Endothelial cell (in vitro differentiated cells): ENCODE measurements at regions not wholly inside any gene's neighbourhood (a gene's known extent, or its start where the extent isn't known, plus 50 kb on each side); places are given as distances from the start of the nearest gene placed in this dataset.

Experiments
- DNase-seq: peaks from one replicate; pipeline ENCODE4 v3.0.0; 2021; ENCODE audit warnings: low spot score
- H3K27ac Mint-ChIP-seq: one replicate; pipeline ENCODE4 v1.8.0; 2021; ENCODE audit warnings: mixed read lengths, inconsistent platforms; ENCODE audit not compliant: unreplicated experiment
- H3K27me3 Mint-ChIP-seq: one replicate; pipeline ENCODE4 v1.8.0; 2021; ENCODE audit warnings: mild to moderate bottlenecking, moderate library complexity, mixed read lengths, inconsistent platforms; ENCODE audit not compliant: unreplicated experiment
- H3K36me3 Mint-ChIP-seq: one replicate; pipeline ENCODE4 v1.8.0; 2021; ENCODE audit warnings: mild to moderate bottlenecking, low read depth, mixed read lengths, inconsistent platforms; ENCODE audit not compliant: unreplicated experiment
- H3K4me1 Mint-ChIP-seq: one replicate; pipeline ENCODE4 v1.8.0; 2021; ENCODE audit warnings: mild to moderate bottlenecking, mixed read lengths, inconsistent platforms; ENCODE audit not compliant: unreplicated experiment
- H3K4me3 Mint-ChIP-seq: one replicate; pipeline ENCODE4 v1.8.0; 2021; ENCODE audit warnings: mild to moderate bottlenecking, mixed read lengths, inconsistent platforms; ENCODE audit not compliant: unreplicated experiment
- H3K9me3 Mint-ChIP-seq: one replicate; pipeline ENCODE4 v1.8.0; 2021; ENCODE audit warnings: mixed read lengths, inconsistent platforms; ENCODE audit not compliant: unreplicated experiment
- TF ChIP-seq, protein P1 (sequence below): fragments of 200-600 bp; sonication (generic); IDR thresholded peaks from one replicate; pipeline ENCODE4 v1.5.0; 2021; ENCODE audit warnings: antibody characterized with exemption; ENCODE audit not compliant: unreplicated experiment

DNA sequence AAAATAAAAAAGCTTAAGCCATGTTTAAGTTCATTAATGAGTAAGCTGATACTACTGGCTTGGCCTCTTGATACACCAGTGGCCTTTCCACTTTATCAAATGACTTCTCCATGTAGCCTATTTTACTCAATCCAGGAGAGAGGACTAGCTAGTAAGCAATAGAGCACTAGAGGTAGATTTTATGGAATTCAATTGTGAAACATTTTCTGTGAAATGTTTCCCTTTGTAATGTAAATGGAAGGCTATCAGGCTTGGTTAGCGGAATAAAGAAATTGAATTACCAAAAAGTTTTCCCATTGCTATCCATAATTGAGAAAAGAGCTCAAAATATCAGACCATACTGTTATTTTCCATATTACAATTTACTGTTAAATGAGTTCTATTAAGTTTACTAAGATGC, 515.4 kb upstream of the CDH2 start:
- no peak for DNase-seq
- Mint-ChIP-seq H3K9me3 (no peaks in the 10 kb centered on the region), H3K27me3 (peaks cover 1% of the 10 kb centered on the region), H3K27ac (no peak overlapping the region), H3K36me3 (no peaks in the 10 kb centered on the region), H3K4me3 (no peak overlapping the region), H3K4me1 (peaks cover 5% of the 10 kb centered on the region)
- TF ChIP-seq, protein P1, sequence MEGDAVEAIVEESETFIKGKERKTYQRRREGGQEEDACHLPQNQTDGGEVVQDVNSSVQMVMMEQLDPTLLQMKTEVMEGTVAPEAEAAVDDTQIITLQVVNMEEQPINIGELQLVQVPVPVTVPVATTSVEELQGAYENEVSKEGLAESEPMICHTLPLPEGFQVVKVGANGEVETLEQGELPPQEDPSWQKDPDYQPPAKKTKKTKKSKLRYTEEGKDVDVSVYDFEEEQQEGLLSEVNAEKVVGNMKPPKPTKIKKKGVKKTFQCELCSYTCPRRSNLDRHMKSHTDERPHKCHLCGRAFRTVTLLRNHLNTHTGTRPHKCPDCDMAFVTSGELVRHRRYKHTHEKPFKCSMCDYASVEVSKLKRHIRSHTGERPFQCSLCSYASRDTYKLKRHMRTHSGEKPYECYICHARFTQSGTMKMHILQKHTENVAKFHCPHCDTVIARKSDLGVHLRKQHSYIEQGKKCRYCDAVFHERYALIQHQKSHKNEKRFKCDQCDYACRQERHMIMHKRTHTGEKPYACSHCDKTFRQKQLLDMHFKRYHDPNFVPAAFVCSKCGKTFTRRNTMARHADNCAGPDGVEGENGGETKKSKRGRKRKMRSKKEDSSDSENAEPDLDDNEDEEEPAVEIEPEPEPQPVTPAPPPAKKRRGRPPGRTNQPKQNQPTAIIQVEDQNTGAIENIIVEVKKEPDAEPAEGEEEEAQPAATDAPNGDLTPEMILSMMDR, result no peak

DNA sequence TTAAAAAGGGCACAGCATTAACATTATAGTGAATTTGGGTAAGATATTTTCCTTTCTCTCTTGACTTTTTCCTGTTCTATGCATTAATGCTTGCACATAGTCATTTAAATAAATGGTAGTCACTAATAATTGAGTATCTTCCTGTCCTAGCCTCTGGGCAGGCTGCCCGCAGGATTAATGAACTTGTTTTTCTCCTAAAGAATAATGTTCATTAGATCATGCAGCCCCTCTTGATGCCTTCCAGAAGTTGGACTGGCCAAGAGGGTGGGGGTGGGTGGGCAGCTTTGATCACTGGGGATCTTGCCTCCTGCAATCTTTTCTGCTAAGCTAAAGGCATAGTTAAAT, 514.5 kb upstream of the CDH2 start:
- Mint-ChIP-seq H3K27ac (no peak overlapping the region), H3K36me3 (no peaks in the 10 kb centered on the region), H3K27me3 (peaks cover 1% of the 10 kb centered on the region), H3K4me3 (no peak overlapping the region), H3K4me1 (peaks cover 5% of the 10 kb centered on the region), H3K9me3 (no peaks in the 10 kb centered on the region)
- TF ChIP-seq, protein P1, result no peak
- no peak for DNase-seq

DNA sequence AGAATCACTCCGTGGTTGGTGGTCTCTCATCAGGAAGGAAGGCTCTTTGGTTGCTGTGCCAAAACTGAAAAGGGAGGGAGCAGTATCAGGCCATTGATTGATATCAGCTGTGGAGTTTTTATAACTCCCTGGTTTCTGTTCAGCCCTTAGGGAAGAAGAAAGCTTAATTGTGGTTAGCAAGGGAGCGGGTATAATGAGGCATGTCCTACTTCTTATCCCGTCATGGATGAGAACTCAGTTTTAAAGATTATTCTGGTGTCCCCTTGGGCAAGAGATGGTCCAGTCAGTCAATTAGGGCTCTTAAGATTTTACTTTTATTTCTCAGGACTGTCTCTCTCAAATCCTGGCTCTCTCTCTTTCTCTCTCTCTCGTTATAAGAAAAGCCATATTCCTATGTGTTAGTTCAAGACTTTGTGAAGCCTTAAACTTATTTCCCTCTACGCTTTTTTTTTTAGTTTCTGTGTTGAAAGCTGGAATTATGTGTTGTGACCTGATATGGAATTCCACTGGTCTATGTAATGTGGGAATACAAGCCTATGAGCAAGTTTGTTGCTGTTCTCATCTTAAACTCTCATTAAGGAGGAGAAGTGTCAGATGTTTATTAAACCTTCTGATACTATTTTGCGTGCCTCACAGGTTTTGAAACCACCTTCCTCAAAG, 514.0 kb upstream of the CDH2 start:
- Mint-ChIP-seq H3K27me3 (peaks cover 1% of the 10 kb centered on the region), H3K27ac (no peak overlapping the region), H3K9me3 (no peaks in the 10 kb centered on the region), H3K4me3 (no peak overlapping the region), H3K36me3 (no peaks in the 10 kb centered on the region), H3K4me1 (peaks cover 5% of the 10 kb centered on the region)
- TF ChIP-seq, protein P1, result no peak
- no peak for DNase-seq

DNA sequence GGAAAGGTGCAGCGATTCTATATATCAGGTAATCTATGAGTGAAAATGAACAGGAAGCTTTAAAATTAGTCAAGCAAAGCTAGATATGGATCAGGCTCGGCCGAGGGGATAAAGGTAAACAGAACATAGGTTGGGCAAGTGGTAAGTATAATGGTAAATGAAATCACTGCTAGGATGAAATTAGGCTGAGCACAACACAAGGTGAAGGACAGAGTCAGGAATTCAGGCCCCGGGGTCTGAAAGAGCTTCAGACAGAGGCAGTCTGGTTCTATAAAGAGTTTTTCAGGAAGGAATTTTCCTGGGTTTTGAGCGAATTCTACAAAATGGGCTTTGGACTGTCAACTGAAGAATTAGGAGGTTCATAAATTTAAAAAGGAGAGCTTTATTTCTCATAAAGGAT, 513.2 kb upstream of the CDH2 start:
- Mint-ChIP-seq H3K27me3 (peaks cover under 1% of the 10 kb centered on the region), H3K27ac (no peak overlapping the region), H3K4me1 (peaks cover 5% of the 10 kb centered on the region)

DNA sequence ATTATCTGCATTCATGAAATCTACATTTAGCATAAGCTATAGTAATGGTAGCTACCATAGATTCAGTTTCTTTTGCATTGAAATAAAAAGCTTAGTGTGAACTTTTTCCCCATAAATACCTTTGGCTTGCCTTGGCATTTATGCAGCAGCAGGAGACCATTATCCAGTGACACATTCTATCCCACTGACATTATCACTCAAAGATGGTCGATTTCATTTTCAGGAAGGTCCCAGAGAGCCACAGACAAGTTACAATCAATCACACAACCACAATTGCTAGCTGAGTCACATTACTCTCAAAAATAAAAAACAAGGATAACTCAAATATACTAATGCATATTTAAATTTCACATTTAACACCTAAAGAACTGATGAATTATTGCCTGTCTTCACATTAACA, 512.7 kb upstream of the CDH2 start:
- Mint-ChIP-seq H3K27me3 (no peaks in the 10 kb centered on the region), H3K36me3 (no peaks in the 10 kb centered on the region), H3K9me3 (no peaks in the 10 kb centered on the region), H3K4me1 (peaks cover 4% of the 10 kb centered on the region), H3K27ac (no peak overlapping the region), H3K4me3 (no peak overlapping the region)
- no peak for DNase-seq
- TF ChIP-seq, protein P1, result no peak

More for the DNA sequence above, 513.2 kb upstream of the CDH2 start:
- H3K4me3 Mint-ChIP-seq, result no peak overlapping the region
- DNase-seq, result no peak
- TF ChIP-seq, protein P1, result no peak
- H3K36me3 Mint-ChIP-seq, result no peaks in the 10 kb centered on the region
- H3K9me3 Mint-ChIP-seq, result no peaks in the 10 kb centered on the region
